NCI-H128 (cell line): ENCODE measurements at regions not wholly inside any gene's neighbourhood (a gene's known extent, or its start where the extent isn't known, plus 50 kb on each side); places are given as distances from the start of the nearest gene placed in this dataset.
"Not testable (repeated sequence)": the region's sequence is repeated elsewhere in the genome, so short reads cannot be mapped to it uniquely, and the experiment has no call there.

ENCODE experiments used
- DNase-seq: peaks from one replicate; lab custom pipeline; 2025; ENCODE audit not compliant: unreplicated experiment; lab: John Stamatoyannopoulos, UW

DNA sequence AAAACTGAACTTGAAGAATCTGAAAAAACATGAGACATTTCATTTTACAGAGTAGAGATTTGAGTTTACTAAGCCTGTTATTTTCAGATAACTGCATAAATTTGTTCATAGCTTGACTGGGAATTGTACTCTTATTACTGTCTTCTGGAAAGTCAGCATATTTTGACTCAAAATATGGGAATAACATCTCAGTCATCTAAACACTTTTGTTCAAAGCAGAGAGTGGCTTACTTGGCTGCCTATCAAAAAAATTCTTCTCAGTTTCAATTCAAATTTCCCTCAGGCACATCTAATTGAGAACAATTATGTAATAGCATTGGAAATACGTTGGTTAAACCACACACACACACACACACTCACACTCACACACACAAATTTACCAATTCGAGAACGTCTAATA, 384.6 kb downstream of the ARL4A start:
- no peak for DNase-seq

DNA sequence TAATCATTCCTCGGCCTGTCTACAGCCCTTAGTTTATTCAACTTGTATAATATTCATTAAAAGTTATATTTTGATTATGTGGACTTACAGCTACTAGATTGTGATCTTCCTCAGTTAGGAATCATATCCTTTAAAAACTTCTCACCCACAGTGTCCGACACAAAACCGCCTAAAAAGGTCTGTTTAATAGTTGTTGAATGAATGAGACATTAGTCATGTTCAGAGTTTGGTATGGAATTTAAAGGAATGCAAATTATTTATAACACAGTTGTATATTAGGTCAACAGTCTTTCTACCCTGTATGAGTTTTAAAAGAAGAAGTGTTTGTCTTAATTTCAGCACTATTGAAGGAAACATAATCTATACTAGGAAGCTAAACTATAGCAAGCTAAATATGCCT, 390.0 kb downstream of the ARL4A start:
- DNase-seq = no peak

- DNase-seq = no peak
Observed at GRCh38 chr7:13078105-13078504, 390.7 kb downstream of the ARL4A start.

GRCh38 chr7:13090959-13091358, 403.5 kb downstream of the ARL4A start:
- DNase-seq = no peak

- no peak for DNase-seq
Observed at GRCh38 chr7:13091974-13092707, 404.7 kb downstream of the ARL4A start.

DNA sequence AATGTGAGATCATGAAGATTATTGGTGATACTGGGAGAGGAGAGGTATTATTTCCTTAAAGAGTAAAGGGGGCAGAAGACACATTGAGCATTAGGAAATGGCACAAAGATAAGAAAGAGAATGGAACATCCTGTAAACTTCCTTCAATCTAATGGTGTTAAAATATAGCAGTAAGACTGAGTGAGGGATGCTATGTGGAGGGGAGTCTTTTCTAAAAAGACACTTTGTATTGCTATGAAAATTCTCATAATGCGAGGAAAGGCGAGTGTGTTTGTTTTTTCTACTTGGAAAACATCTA, 405.2 kb downstream of the ARL4A start:
- no peak for DNase-seq

DNA sequence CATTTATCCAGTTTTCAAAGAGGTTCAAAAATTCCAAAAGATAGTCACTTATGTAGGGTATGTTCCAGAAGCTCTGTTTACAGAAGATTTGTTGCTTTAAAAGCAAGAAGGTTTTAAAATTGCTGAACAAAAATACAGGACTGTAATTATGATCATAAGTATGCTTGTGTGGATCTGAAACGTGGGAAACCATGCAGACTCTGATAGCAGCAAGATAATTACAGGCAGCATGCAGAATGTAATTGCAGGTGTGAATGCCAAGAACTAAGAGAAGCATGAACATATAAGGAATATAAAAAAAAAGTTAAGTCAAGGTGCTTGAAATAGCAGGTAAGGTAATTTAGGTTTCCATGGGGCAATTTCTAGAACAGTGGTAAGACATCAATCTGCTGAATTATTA, 405.7 kb downstream of the ARL4A start:
- DNase-seq = no peak

DNA sequence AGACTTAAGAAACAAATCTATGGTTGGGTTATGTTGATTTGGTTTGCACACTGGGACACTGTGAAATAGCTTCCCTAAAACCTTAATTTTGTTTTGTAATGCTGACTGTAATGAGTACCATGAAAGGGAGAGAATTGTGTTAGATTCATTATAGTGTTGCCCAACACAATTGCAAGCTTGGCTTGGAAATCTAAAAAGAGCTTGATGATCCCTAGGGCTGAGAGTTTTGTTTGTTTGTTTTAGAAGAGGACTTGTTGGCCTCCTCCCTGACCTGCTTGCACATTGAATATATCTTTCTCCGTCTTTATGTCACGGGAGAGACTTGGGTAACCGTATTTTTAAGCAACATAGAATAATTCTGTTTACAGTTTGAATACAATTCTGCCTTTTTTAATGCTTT, 410.1 kb downstream of the ARL4A start:
- DNase-seq = no peak

- DNase-seq = no peak
Observed at GRCh38 chr7:13098161-13098560, 410.7 kb downstream of the ARL4A start.

DNA sequence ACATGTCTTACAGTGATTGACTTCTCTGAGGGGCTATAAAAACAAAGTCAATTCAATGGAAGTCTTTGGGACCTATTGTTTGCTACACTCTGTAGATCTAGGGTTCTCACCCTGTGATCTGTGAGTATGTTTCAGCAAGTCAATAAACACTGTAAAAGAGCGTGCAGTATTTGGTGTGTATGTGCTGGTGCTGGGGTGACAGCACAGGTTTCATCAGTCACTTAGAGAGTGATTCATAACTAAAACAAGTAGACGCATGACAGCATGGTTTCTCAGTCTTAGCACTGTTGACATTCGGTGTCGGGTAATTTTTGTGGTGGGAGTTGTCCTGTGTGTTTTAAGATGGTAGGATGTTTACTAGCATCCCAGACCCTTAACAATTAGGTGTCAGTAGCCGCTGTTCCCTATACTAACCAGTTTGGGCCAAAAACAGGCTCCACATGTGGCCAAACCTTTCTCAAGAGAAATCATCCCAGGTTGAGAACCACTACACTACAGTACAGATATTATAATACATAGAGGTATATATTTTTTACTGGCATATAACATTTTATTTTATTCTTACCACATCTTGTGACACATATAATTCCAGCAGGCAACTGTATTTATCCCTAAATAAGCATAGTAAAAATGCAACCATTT, 411.8 kb downstream of the ARL4A start:
- DNase-seq = no peak

DNA sequence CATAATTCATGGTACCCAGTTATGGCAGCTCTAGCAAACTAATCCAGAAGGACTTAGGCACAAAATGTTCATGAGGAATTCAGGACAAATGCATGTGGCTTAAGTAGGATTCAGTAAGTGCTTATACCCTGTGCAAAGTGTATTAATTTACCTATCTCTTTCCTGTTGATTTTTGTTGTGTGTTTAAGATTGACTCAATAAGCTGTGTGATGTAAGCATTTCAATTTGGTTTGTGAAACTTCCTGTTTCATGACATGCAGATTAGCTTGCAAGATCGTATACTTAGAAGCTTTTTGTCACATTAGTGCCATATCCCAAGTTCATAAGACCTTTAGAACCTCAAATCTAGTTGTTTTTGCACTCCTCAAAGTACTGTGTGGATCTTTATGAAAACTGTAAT, 416.7 kb downstream of the ARL4A start:
- DNase-seq = no peak

DNA sequence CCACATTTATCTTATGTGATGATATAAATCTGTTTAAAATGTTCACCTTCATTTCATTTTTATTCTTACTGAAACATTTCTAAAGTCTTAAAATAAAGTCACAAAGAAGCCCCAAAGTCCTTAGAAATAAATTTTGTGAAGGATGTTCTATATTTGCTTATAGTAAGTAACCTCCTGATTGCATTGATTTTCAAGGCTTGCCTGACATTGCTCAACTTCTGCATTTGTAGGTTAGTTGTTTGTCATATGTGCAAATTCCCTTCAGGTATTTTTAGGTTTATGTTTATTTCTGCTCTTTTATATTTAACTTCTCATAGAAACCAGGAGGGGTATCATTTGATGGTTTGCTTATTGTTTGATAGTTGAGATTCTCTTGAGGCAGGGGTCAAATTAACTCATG, 417.8 kb downstream of the ARL4A start:
- no peak for DNase-seq

DNA sequence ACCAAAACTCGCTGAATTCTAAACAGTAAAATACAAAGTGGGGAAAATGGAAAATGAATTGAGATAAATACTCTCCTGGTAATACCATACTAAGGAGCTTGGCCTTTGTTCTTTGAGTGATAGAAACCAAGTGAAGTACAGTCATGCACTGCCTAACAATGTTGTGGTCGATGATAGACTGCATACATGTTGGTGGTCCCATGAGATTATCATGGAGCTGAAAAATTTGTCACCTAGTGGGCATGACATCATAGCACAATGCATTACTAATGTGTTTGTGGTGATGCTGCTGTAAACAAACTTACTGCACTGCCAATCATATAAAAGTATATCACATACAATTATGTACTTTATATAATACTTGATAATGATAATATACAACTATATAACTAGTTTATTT, 419.1 kb downstream of the ARL4A start:
- no peak for DNase-seq

GRCh38 chr7:13107291-13107690, 419.9 kb downstream of the ARL4A start:
- no peak for DNase-seq

DNA sequence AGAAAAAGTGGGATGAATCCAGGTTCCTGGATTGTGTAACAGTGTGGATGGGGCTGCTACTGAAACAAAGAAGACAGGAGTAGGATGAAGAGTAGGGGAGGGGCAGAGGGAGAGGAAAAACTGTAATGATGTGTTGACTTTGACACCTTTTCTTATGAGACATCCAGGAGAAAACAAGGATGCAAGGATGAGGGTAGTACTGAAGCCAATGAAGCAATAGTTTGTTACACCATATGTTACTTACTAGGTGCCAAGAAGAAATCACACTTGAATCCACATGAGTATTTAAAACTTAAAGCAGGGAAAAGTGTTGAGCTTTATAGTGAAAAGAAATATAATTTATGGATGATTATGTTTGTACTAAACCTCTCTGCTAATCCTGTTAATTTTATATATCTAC, 420.6 kb downstream of the ARL4A start:
- DNase-seq = no peak

DNA sequence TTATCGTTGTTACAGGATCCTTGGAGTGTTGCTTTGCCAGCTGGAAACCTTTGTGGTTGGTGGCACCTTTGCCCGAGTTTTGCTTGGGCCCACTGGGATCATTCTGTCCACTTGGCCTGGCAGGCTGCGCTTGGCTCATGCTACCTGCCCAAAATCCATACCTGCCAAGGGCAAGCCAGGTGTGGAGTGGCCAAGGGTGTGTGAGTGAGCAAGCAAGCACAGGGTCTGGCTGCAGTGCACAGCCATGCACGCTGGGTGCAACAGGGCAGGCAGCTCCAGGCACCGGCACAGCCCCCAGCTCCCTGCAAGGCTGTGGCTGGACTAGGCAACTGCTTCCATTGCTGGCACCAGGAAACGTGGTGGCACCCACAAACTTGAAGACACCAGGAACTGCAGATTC, 421.8 kb downstream of the ARL4A start:
- no peak for DNase-seq

- DNase-seq = no peak
Observed at GRCh38 chr7:13110107-13110506, 422.7 kb downstream of the ARL4A start.

- no peak for DNase-seq
Observed at GRCh38 chr7:13111230-13111629, 423.8 kb downstream of the ARL4A start.

DNA sequence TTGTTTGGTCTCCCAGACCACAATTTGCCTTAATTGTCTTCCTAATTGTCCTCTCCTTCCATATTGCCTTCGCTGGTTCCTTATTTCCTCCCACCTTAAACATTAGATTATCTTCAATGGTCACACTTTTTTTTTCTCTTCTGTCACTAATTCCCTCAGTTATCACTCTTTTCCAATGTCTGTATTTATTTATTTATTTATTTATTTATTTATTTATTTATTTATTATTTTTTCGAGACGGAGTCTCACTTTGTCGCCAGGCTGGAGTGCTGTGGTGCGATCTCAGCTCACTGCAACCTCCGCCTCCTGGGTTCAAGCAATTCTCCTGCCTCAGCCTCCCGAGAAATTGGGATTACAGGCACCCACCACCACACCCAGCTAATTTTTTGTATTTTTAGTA, 426.8 kb downstream of the ARL4A start:
- not testable (repeated sequence) for DNase-seq

DNA sequence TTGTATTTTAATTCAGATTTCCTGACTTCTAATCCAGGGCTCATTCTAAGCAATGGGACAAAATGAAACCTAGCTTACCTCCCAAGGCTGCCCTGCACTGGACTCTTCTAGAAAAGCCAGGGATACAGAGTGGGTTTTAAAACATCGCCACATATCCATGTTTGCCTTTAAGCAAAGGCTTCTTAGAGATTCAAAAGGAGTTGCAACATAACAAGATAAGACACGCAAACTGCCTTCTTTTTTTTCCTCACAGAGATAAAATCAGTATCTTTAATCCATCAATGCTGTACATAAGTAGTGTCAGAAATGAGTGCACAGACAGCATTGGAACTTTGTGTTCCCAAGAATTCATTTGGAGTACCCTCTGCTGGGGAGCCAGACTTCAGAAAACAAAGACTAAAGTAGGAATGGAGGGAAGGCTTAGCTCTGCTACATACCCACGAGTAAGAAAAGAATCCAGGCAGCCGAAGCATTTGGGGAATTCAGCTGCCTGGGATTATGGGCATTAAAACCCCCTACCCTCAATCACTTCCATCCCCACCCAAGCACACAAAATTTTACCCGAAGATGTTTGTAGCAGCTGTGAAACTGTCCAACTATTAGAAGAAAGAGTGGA, 427.8 kb downstream of the ARL4A start:
- DNase-seq = no peak

- DNase-seq = no peak
Observed at GRCh38 chr7:13115855-13116254, 428.4 kb downstream of the ARL4A start.

GRCh38 chr7:13117103-13117502, 429.7 kb downstream of the ARL4A start:
- no peak for DNase-seq

- no peak for DNase-seq
Observed at GRCh38 chr7:13117592-13117991, 430.2 kb downstream of the ARL4A start.
